ENCODE measurements at regions not wholly inside any gene's neighbourhood (a gene's known extent, or its start where the extent isn't known, plus 50 kb on each side); places are given as distances from the start of the nearest gene placed in this dataset.

- Histone ChIP-seq H3K4me2 (ENCODE audit: low read length) (no peak overlapping the region), H2AFZ (ENCODE audit: low read depth, low read length) (no peak overlapping the region), H3K27ac (ENCODE audit: low read depth, low read length) (no peak overlapping the region)
These were observed 87.1 kb upstream of the NT5E start for GRCh38 chr6:85362652-85363310.

GRCh38 chr6:85361643-85362014, 88.3 kb upstream of the NT5E start:
- DNase-seq (ENCODE audit: low read depth) (no peak), FAIRE-seq (no peak)
- no peaks in the 10 kb centered on the region for H3K36me3 Mint-ChIP-seq (ENCODE audit: low read depth, unreplicated experiment)
- H3K4me1 Mint-ChIP-seq (ENCODE audit: low read depth, unreplicated experiment) = peaks cover 24% of the 10 kb centered on the region
- H3K9me3 Mint-ChIP-seq (ENCODE audit: unreplicated experiment) = peaks cover under 1% of the 10 kb centered on the region
- H2AFZ ChIP-seq (ENCODE audit: low read depth, low read length) = no peak overlapping the region
- peak overlapping the region; percentile 78 for H3K27ac ChIP-seq (ENCODE audit: low read depth, low read length)
- no peaks in the 10 kb centered on the region for H3K9me3 ChIP-seq (ENCODE audit: insufficient read depth, low read depth, low read length)
- peak overlapping the region; percentile 43 for H3K9ac ChIP-seq (ENCODE audit: low read length)
- H3K4me3 Mint-ChIP-seq (ENCODE audit: unreplicated experiment) = no peak overlapping the region
- no peaks in the 10 kb centered on the region for H3K36me3 ChIP-seq (ENCODE audit: insufficient read depth, low read length)
- TF ChIP-seq EZH2 (IDR thresholded peaks at IDR 0.05; ENCODE audit: insufficient read depth, low read length) = no peak
- TF ChIP-seq CTCF (IDR thresholded peaks at IDR 0.05; ENCODE audit: insufficient read depth, low read depth, low read length) = no peak
- H3K79me2 ChIP-seq (ENCODE audit: insufficient read depth, low read length) = no peaks in the 10 kb centered on the region
- H3K27ac Mint-ChIP-seq (ENCODE audit: unreplicated experiment) = peak overlapping the region; percentile 56
- no peaks in the 10 kb centered on the region for H4K20me1 ChIP-seq (ENCODE audit: insufficient read depth, low read length)
- no peak overlapping the region for H3K4me3 ChIP-seq (ENCODE audit: insufficient read depth, low read depth, low read length)
- no peaks in the 10 kb centered on the region for H3K27me3 Mint-ChIP-seq (ENCODE audit: low read depth, unreplicated experiment)
- peak overlapping the region; percentile 54 for H3K4me2 ChIP-seq (ENCODE audit: low read length)
- no peaks in the 10 kb centered on the region for H3K27me3 ChIP-seq (ENCODE audit: insufficient read depth, low read length)
- peaks cover 28% of the 10 kb centered on the region for H3K4me1 ChIP-seq (ENCODE audit: insufficient read depth, low read length)

More at GRCh38 chr6:85362652-85363310, 87.1 kb upstream of the NT5E start:
- Mint-ChIP-seq H3K36me3 (ENCODE audit: low read depth, unreplicated experiment) (no peaks in the 10 kb centered on the region), H3K27me3 (ENCODE audit: low read depth, unreplicated experiment) (no peaks in the 10 kb centered on the region), H3K4me1 (ENCODE audit: low read depth, unreplicated experiment) (peaks cover 22% of the 10 kb centered on the region), H3K4me3 (ENCODE audit: unreplicated experiment) (no peak overlapping the region), H3K9me3 (ENCODE audit: unreplicated experiment) (peaks cover 5% of the 10 kb centered on the region), H3K27ac (ENCODE audit: unreplicated experiment) (peak overlapping the region; percentile 43)
- Histone ChIP-seq H3K4me3 (ENCODE audit: insufficient read depth, low read depth, low read length) (no peak overlapping the region), H3K9me3 (ENCODE audit: insufficient read depth, low read depth, low read length) (no peaks in the 10 kb centered on the region), H3K36me3 (ENCODE audit: insufficient read depth, low read length) (no peaks in the 10 kb centered on the region), H3K9ac (ENCODE audit: low read length) (no peak overlapping the region), H4K20me1 (ENCODE audit: insufficient read depth, low read length) (no peaks in the 10 kb centered on the region), H3K27me3 (ENCODE audit: insufficient read depth, low read length) (no peaks in the 10 kb centered on the region), H3K79me2 (ENCODE audit: insufficient read depth, low read length) (no peaks in the 10 kb centered on the region), H3K4me1 (ENCODE audit: insufficient read depth, low read length) (peaks cover 28% of the 10 kb centered on the region)
- TF ChIP-seq EZH2 (IDR thresholded peaks at IDR 0.05; ENCODE audit: insufficient read depth, low read length) (no peak), CTCF (IDR thresholded peaks at IDR 0.05; ENCODE audit: insufficient read depth, low read depth, low read length) (no peak)
- DNase-seq (ENCODE audit: low read depth) = peak; percentile 54
- no peak for FAIRE-seq
